H9 (cell line): ENCODE measurements at regions not wholly inside any gene's neighbourhood (a gene's known extent, or its start where the extent isn't known, plus 50 kb on each side); places are given as distances from the start of the nearest gene placed in this dataset.

ENCODE experiments used
- DNase-seq: peaks from one replicate; pipeline ENCODE4 v3.0.0-alpha.2; 2017
- H2AFZ ChIP-seq: one replicate; pipeline ENCODE4 v1.6.1; 2013; ENCODE audit warnings: mild to moderate bottlenecking, low read length, control low read depth, moderate library complexity
- H2AK5ac ChIP-seq: 2 replicates; pipeline ENCODE4 v1.6.1; 2013; ENCODE audit warnings: low read length, control low read depth, mixed read lengths; ENCODE audit not compliant: insufficient read length
- H2BK120ac ChIP-seq: one replicate; pipeline ENCODE4 v1.6.1; 2013; ENCODE audit warnings: low read depth, mild to moderate bottlenecking, low read length, control low read depth, inconsistent platforms; ENCODE audit not compliant: poor library complexity, severe bottlenecking
- H2BK12ac ChIP-seq: 2 replicates; pipeline ENCODE4 v1.6.1; 2013; ENCODE audit warnings: low read length, control low read depth, mixed read lengths, low read depth; ENCODE audit not compliant: insufficient read length
- H2BK15ac ChIP-seq: 2 replicates; pipeline ENCODE4 v1.6.1; 2013; ENCODE audit warnings: low read depth, low read length, control low read depth
- H2BK20ac ChIP-seq: one replicate; pipeline ENCODE4 v1.6.1; 2013; ENCODE audit warnings: low read depth, mild to moderate bottlenecking, low read length, control low read depth, inconsistent platforms; ENCODE audit not compliant: poor library complexity, severe bottlenecking
- H2BK5ac ChIP-seq: 2 replicates; pipeline ENCODE4 v1.6.1; 2013; ENCODE audit warnings: low read length, control low read depth, mixed read lengths; ENCODE audit not compliant: insufficient read length
- H3K14ac ChIP-seq: 2 replicates; pipeline ENCODE4 v1.6.1; 2013; ENCODE audit warnings: low read length, control low read depth; ENCODE audit not compliant: insufficient read depth
- H3K18ac ChIP-seq: 2 replicates; pipeline ENCODE4 v1.6.1; 2013; ENCODE audit warnings: low read depth, mild to moderate bottlenecking, mixed read lengths, low read length, control low read depth; ENCODE audit not compliant: insufficient read length
- H3K23ac ChIP-seq: 2 replicates; pipeline ENCODE4 v1.6.1; 2013; ENCODE audit warnings: low read length, control low read depth, mixed read lengths, low read depth; ENCODE audit not compliant: insufficient read length
- H3K23me2 ChIP-seq: 2 replicates; pipeline ENCODE4 v1.6.1; 2013; ENCODE audit warnings: low read depth, mild to moderate bottlenecking, mixed read lengths, low read length, control low read depth; ENCODE audit not compliant: insufficient read length, poor library complexity, severe bottlenecking
- H3K27ac ChIP-seq: 2 replicates; pipeline ENCODE4 v1.5.1; 2013; ENCODE audit warnings: low read length, control low read depth, mixed read lengths, low read depth; ENCODE audit not compliant: insufficient read length
- H3K27me3 ChIP-seq: 2 replicates; pipeline ENCODE4 v1.6.1; 2013; ENCODE audit warnings: low read length, control low read depth, inconsistent platforms; ENCODE audit not compliant: insufficient read depth
- H3K4ac ChIP-seq: 2 replicates; pipeline ENCODE4 v1.6.1; 2013; ENCODE audit warnings: low read depth, mild to moderate bottlenecking, control low read depth, inconsistent platforms, low read length, moderate library complexity
- H3K4me1 ChIP-seq: 2 replicates; pipeline ENCODE4 v1.6.1; 2013; ENCODE audit warnings: low read length, control low read depth, inconsistent platforms; ENCODE audit not compliant: insufficient read depth
- H3K4me2 ChIP-seq: 2 replicates; pipeline ENCODE4 v1.6.1; 2013; ENCODE audit warnings: low read length, control low read depth, mixed read lengths; ENCODE audit not compliant: insufficient read length, insufficient read depth
- H3K56ac ChIP-seq: 2 replicates; pipeline ENCODE4 v1.6.1; 2013; ENCODE audit warnings: low read depth, mild to moderate bottlenecking, mixed read lengths, low read length, control low read depth; ENCODE audit not compliant: insufficient read length
- H3K79me1 ChIP-seq: 2 replicates; pipeline ENCODE4 v1.6.1; 2013; ENCODE audit warnings: low read depth, mild to moderate bottlenecking, moderate library complexity, low read length, control low read depth, inconsistent platforms; ENCODE audit not compliant: insufficient read depth, poor library complexity, severe bottlenecking
- H3K79me2 ChIP-seq: 2 replicates; pipeline ENCODE4 v1.6.1; 2013; ENCODE audit warnings: low read length, control low read depth, inconsistent platforms; ENCODE audit not compliant: insufficient read depth
- H3K9ac ChIP-seq: 2 replicates; pipeline ENCODE4 v1.6.1; 2013; ENCODE audit warnings: low read length, control low read depth, mixed read lengths; ENCODE audit not compliant: insufficient read length; ENCODE audit errors: extremely low read depth
- H3K9me3 ChIP-seq: one replicate; pipeline ENCODE4 v1.6.1; 2013; ENCODE audit warnings: low read depth, low read length, inconsistent platforms; ENCODE audit not compliant: control insufficient read depth
- H3T11ph ChIP-seq: one replicate; pipeline ENCODE4 v1.6.1; 2013; ENCODE audit warnings: mild to moderate bottlenecking, low read length, control low read depth, inconsistent platforms
- H4K20me1 ChIP-seq: one replicate; pipeline ENCODE4 v1.6.1; 2013; ENCODE audit not compliant: control insufficient read depth, insufficient read length, insufficient read depth
- H4K5ac ChIP-seq: 2 replicates; pipeline ENCODE4 v1.6.1; 2013; ENCODE audit warnings: low read depth, mild to moderate bottlenecking, mixed read lengths, low read length, control low read depth; ENCODE audit not compliant: insufficient read length
- H4K8ac ChIP-seq: replicated peaks from 2 replicates; pipeline ENCODE4 v1.6.1; 2013; ENCODE audit warnings: low read length, control low read depth, mixed read lengths, low read depth; ENCODE audit not compliant: insufficient read length
- H4K91ac ChIP-seq: 2 replicates; pipeline ENCODE4 v1.6.1; 2013; ENCODE audit warnings: low read depth, mild to moderate bottlenecking, moderate library complexity, mixed read lengths, low read length, control low read depth; ENCODE audit not compliant: insufficient read length
- H3K27ac Mint-ChIP-seq, 3 experiments: 2 replicates in 2 of 3; 3 replicates in 1 of 3; pipeline ENCODE4 v1.8.0; 2020 to 2021; ENCODE audit warnings: mixed read lengths in 3 of 3, mild to moderate bottlenecking in 1 of 3, moderate library complexity in 1 of 3
- H3K27me3 Mint-ChIP-seq: 2 replicates; pipeline ENCODE4 v1.8.0; 2021; ENCODE audit warnings: low read depth, mild to moderate bottlenecking, moderate library complexity, mixed read lengths
- H3K36me3 Mint-ChIP-seq, 3 experiments: 2 replicates in 2 of 3; 3 replicates in 1 of 3; pipeline ENCODE4 v1.8.0; 2020 to 2021; ENCODE audit warnings: low read depth in 3 of 3, mixed read lengths in 3 of 3; ENCODE audit not compliant: insufficient read depth in 1 of 3
- H3K4me1 Mint-ChIP-seq, 2 experiments: 2 replicates each; pipeline ENCODE4 v1.8.0; 2020; ENCODE audit warnings: mixed read lengths in 2 of 2
- H3K4me3 Mint-ChIP-seq, 2 experiments: 2 replicates in 1 of 2; 3 replicates in 1 of 2; pipeline ENCODE4 v1.8.0; 2020 to 2021; ENCODE audit warnings: mild to moderate bottlenecking in 2 of 2, mixed read lengths in 2 of 2, moderate library complexity in 1 of 2
- H3K9me3 Mint-ChIP-seq, 2 experiments: 2 replicates in 1 of 2; 3 replicates in 1 of 2; pipeline ENCODE4 v1.8.0; 2020; ENCODE audit warnings: mild to moderate bottlenecking in 2 of 2, mixed read lengths in 2 of 2, moderate library complexity in 1 of 2
- WGBS: extraction: QIAGEN DNeasy Blood & Tissue Kit; methylation state at CpG from one replicate; pipeline ENCODE4 v1.1.7; 2013; ENCODE audit warnings: missing lambda C conversion rate, low lambda C conversion rate, mixed read lengths; ENCODE audit not compliant: insufficient read length; ENCODE audit errors: extremely low coverage; 5-methylcytosine and 5-hydroxymethylcytosine counted together
- TF ChIP-seq, protein P1 (sequence below): fragments of 200-600 bp; sonication (generic); conservative IDR thresholded peaks from 3 replicates; pipeline ENCODE4 v1.8.0; 2021; ENCODE audit warnings: antibody characterized with exemption, mild to moderate bottlenecking

DNA sequence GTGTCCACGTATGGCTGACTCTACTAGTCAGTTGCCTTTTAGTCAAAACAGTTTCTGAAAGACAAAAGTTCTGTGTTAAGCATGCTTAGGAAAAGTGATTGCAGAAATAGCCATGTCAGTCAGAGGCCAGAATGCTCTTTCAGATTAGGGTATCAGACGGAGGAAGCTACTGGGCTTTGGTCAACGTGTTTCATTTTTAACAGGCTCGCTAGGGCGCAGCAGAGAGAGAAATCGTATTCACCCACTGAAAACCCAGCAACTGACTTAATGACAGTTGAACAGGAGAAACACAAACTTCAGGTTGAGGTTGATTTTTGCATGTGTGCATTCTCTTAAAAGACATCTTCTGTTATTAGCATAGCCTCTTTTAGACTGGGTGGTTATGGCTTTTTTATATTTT is 322.6 kb upstream of the KIAA1217 start:
- Histone ChIP-seq H2BK120ac (no peak overlapping the region), H3K9ac (no peak overlapping the region), H3K79me2 (no peaks in the 10 kb centered on the region), H3K4me2 (no peak overlapping the region), H3K4ac (no peak overlapping the region), H2AK5ac (no peak overlapping the region), H3K4me1 (no peaks in the 10 kb centered on the region), H4K20me1 (no peaks in the 10 kb centered on the region), H3K79me1 (no peaks in the 10 kb centered on the region), H3K27me3 (no peaks in the 10 kb centered on the region), H4K91ac (no peak overlapping the region), H3K14ac (no peak overlapping the region), H3K9me3 (no peaks in the 10 kb centered on the region), H3K23ac (no peak overlapping the region), H3K18ac (no peak overlapping the region), H4K5ac (no peak overlapping the region), H2BK15ac (no peak overlapping the region), H2BK5ac (no peak overlapping the region), H2BK12ac (no peak overlapping the region), H3K23me2 (no peaks in the 10 kb centered on the region), H3K27ac (no peak overlapping the region), H2AFZ (no peak overlapping the region), H2BK20ac (no peak overlapping the region), H4K8ac (no peak overlapping the region), H3K56ac (no peak overlapping the region), H3T11ph (no peak overlapping the region)
- Mint-ChIP-seq H3K9me3 (no peaks in the 10 kb centered on the region), H3K27ac (no peak overlapping the region), H3K36me3 (no peaks in the 10 kb centered on the region), H3K4me3 (no peak overlapping the region), H3K4me1 (no peaks in the 10 kb centered on the region), H3K27me3 (peaks cover 4% of the 10 kb centered on the region)
- no CpG with 5 or more reads among the region's 6 CpGs for WGBS
- peak; percentile 34 for DNase-seq
- TF ChIP-seq, protein P1, sequence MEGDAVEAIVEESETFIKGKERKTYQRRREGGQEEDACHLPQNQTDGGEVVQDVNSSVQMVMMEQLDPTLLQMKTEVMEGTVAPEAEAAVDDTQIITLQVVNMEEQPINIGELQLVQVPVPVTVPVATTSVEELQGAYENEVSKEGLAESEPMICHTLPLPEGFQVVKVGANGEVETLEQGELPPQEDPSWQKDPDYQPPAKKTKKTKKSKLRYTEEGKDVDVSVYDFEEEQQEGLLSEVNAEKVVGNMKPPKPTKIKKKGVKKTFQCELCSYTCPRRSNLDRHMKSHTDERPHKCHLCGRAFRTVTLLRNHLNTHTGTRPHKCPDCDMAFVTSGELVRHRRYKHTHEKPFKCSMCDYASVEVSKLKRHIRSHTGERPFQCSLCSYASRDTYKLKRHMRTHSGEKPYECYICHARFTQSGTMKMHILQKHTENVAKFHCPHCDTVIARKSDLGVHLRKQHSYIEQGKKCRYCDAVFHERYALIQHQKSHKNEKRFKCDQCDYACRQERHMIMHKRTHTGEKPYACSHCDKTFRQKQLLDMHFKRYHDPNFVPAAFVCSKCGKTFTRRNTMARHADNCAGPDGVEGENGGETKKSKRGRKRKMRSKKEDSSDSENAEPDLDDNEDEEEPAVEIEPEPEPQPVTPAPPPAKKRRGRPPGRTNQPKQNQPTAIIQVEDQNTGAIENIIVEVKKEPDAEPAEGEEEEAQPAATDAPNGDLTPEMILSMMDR: peak; percentile 52
